HG03175 (cell line): ENCODE measurements at regions not wholly inside any gene's neighbourhood (a gene's known extent, or its start where the extent isn't known, plus 50 kb on each side); places are given as distances from the start of the nearest gene placed in this dataset.

Experiments used
- ATAC-seq: cut with Tn5 transposase; IDR thresholded peaks from one replicate; pipeline ENCODE4 v1.9.1; 2021; ENCODE audit warnings: mild to moderate bottlenecking, moderate library complexity; ENCODE audit not compliant: unreplicated experiment

DNA sequence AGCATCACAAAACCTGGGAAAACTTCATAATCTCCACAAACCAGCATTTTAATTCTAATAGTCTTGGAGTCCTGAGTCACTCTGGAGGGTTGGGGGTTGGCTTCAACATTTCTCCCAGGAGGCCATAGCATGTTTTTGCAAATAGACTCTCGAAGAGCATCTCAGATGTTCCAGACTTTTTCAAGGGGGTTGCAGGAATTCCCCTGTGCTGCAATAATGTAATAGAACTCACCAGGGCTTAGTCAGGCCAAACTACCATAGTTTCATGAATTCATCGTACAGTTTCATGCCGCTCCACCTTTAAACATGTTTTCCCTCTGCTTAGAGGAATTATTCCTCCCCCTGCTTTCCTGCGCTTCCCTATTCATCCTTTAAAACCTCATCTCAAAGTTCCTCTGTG lies 499.5 kb upstream of the KLF4 start:
- no peak for ATAC-seq

GRCh38 chr9:107984956-107985355 lies 495.4 kb upstream of the KLF4 start:
- ATAC-seq: no peak

DNA sequence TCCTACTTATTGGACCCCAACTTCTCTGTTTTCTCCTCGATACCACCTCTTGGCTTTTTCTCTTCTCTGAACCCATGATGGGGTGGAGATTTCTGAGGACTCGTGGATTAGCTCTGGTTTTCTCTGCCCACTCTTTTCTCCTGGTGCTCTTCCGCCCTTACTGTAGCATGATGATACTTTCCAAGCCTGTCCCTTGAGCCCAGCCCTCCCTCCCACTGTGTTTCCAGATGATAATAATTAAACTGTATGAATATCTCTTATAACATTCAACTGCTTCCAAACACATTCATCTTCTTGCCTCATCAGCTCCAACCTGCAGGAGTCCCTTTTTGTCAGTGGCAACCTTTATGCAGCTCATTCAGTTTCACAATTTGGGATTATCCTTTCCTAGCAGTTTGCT lies 494.2 kb upstream of the KLF4 start:
- no peak for ATAC-seq

DNA sequence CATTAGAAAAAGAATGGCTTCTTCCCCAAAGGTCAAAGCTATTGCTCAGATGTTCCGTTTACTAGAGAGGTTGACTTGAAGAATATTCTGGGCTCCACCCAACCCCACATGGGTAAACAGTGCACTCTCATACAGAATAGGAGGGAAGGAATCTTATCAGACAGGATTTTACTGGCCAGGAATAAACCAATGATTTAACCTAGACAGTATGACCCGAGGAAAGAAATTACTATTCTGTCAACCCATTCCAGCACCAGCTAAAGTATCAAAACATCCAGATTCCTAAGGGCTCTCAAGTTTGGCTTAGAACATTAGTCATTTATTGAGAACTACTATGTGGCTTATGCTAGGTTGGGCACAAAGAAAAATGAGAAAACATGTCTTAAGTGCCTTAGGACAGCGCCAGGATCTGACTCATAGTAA lies 493.6 kb upstream of the KLF4 start:
- ATAC-seq: no peak

DNA sequence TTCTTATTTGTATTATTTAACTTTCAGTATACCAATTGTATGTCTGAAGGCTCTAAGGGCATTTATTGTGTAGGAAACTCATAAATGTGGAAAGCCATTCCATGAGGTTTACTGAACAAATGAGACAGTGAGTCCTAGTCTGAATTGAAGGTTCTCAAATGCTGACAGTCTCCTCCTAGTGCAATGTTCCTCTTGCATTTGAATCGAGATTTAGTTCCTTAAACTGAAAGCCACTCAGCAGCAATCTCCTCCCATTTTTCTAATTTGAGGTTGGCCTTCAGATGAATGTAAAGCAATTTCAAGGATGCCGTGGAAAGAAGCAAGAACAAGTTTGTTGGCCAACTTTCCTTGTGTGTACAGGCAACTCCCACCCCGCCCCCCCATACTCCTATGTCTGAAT lies 493.2 kb upstream of the KLF4 start:
- no peak for ATAC-seq

DNA sequence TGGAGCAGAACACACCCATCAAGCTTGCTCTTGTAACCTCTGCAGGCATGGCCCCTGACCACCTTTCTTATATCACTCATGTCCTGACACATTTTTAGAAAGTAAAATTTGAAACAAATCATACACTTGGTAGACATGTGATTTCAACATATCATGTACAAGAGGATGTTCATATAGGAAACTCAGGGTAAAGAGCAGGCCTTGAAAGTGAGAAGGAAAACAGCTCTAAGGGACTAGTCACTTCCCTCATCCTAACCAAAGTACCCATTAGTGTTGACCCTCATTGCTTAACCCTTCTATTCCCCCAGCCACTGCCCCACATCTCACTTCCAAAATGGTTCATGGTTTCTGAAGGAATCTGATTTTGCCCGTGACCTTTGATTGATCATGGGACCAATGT lies 492.4 kb upstream of the KLF4 start:
- ATAC-seq: no peak

DNA sequence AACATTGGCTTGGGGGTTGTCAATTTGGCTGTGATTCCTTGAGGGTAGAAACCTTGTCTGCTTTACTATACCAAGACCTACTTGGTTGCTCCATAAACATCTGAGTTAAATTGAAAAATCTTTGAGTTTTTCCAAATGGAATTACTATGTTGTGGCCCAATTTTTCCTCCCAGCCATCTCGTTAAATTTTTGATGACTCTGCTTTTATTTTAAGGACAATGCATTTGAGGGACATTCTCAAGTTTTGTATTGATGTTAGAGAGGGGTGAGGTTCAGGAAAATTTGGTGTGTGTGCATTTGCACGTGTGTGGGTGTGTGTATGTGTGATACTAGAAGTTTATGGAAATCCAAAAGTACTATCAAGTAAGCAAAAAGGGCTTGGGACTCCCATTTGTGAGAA lies 491.4 kb upstream of the KLF4 start:
- ATAC-seq: no peak

GRCh38 chr9:107976767-107977166 lies 487.2 kb upstream of the KLF4 start:
- no peak for ATAC-seq

- no peak for ATAC-seq
These were observed 485.9 kb upstream of the KLF4 start for GRCh38 chr9:107975426-107976010.

GRCh38 chr9:107973451-107973850 lies 483.9 kb upstream of the KLF4 start:
- no peak for ATAC-seq

DNA sequence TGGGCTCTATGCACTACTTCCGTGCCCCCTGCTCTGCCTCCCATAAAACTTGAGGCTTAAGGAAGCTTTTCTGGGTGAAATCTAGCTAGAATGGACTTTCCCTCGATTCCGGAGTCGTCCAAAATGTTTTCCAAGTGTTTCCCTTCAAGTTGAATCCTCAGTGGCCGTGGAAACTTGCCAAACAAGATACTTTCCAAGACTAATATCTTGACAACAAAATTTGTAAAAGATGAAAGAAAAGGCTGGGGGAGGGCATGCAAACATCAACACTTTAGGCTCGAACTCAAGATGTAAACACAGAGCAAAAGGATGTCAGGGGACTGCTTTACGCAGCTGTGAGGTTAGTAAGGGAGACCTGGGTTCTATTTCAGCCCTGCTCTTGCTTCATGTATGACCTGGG lies 482.8 kb upstream of the KLF4 start:
- ATAC-seq: no peak

DNA sequence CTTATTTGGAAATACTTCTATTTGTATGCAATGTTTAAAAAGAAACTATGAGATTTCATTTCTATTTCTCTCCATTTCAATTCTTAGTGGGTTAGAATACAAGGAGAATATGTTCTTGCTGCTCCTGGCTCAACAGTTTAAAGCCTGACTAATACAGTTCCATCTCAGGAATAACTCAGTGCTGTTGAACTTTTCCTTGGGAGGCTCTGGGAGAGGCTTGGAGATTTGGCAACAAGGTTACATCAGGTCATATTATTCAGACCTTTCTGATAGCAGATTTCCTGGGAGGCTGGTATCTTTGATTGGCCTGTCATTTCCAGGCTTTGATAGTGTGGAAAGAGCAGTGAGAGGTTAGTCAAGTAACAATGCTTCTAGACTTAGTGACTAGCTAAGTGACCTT lies 481.7 kb upstream of the KLF4 start:
- no peak for ATAC-seq

- no peak for ATAC-seq
These were observed 481.2 kb upstream of the KLF4 start for GRCh38 chr9:107970726-107971125.

DNA sequence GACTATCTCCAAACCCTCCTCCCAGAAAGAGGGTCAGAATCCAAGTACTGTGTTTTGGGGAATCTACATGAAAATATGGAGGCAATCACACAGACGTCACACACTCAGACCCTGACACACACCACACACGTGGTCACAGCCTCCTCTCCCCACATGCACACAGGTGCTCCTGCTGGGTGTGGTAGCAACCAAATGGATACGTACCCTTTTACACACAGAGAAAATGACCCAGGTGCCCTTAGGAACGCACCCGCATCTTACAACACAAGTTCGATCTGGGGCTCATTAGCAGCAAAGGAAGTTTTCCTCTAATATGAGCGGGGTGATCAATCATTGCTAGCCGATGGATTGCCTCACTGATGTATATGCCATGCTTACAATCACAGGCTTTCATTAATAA lies 480.2 kb upstream of the KLF4 start:
- ATAC-seq: no peak

DNA sequence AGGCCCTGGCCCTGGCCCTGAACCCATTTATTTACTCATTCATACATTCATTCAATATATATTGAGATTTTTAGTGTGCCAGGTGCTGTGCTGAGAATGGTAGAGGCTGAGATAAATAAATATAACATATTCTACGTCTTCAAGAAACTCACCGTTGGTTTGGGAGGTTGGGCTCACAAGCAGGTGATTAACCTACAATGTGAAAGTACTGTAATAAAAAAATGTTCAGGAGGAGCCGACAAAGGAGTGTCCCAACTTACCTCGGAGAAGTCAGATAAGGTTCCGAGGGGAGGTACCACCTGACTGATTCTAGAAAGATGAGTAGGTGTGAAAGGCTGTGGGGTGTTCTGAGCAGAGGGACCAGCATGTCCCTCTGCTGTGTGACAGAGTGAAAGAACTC lies 479.6 kb upstream of the KLF4 start:
- ATAC-seq: no peak

DNA sequence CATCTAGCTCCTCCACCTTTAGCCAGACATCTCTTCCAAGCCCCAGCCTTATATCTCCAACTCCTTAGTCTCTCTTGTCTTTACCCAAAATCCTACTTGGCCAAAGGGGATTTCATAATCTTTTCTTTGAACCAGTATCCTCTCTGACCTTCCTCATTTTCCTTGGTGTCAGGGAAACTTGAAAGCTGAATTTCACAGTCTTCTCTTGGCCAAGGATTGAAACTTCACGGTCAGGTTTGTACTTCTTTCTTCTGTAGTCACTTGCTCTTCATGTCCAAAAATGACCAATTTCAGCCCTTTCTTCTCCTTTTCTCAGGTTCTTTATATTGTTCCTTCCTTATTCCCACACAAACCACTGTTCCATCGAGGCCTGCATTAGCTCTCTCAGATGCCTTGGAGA lies 473.7 kb upstream of the KLF4 start:
- no peak for ATAC-seq

DNA sequence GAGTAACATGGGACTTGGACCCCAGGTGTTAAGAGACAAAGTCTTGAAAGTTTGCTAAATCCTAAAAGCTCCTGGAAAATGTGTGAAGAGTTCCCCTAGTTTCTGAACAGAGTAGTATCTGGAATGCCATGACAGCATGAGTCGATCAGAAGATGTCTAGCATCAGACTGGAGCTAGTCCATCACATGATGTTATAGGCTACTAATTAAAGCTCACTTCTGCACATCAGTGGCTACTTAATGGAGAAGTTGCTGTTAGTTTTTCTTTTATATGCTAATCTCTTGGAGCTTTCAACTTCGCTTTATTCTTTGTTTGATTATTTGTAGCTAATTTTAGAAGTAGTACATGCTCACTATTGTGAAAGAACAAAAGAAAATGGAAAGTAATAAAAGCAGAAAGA lies 471.3 kb upstream of the KLF4 start:
- ATAC-seq: no peak

DNA sequence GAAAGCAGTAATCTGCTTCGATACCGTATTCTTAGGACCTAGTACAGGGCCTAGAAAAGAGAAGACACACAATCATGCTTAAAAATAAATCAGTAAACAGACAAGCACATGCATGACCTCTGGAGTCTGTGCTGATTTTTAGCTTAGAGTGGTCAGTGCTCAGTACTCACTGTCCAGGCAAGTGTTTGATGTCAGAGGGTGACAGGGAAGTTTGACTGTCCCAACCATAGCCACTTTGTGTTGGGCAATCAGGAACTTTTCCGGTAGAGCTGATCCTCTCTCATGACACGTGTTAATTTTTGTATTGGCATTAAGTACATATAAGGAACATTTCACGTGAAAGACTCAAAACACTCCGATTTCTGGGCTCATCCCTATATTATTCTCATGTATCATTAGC lies 464.7 kb upstream of the KLF4 start:
- ATAC-seq: no peak

- ATAC-seq: no peak
These were observed 464.1 kb upstream of the KLF4 start for GRCh38 chr9:107953556-107954125.

GRCh38 chr9:107952773-107953172 lies 463.2 kb upstream of the KLF4 start:
- no peak for ATAC-seq

DNA sequence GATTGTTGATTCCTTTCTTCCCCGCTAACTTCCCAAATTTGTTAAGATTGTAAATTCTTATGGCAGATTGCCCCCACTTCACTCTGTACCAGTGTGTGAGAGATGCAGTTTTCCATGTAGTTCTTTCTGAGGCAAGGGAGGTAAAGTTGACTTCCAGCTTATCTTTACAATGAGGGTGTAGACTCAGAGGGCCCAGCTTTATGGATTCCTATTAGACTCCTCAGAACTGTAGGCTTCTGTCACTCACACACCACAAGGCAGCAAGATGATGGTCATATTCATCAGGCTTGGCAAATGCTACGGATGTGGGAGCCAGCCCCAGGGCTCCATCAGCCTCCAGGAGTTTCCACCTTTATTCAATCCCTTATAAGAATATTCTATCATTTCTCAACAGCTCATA lies 461.9 kb upstream of the KLF4 start:
- no peak for ATAC-seq

DNA sequence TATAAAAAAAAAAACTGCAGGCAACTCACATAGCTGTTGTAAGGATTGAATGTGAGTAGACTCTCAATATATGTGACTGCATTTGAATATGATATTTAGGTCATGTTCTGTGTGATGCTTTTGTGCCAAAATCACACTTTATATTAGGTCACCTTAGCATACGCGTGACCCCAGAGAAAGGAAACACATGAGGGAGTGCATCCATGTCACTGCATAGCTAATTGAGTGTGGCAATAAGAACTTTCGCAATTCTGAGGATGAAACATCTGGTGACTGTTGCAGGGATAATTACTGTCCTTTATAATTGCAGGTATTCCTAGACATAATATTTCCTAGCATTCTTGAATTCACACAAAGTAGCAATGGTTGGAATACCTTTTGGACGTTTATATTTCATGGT lies 459.5 kb upstream of the KLF4 start:
- ATAC-seq: no peak

DNA sequence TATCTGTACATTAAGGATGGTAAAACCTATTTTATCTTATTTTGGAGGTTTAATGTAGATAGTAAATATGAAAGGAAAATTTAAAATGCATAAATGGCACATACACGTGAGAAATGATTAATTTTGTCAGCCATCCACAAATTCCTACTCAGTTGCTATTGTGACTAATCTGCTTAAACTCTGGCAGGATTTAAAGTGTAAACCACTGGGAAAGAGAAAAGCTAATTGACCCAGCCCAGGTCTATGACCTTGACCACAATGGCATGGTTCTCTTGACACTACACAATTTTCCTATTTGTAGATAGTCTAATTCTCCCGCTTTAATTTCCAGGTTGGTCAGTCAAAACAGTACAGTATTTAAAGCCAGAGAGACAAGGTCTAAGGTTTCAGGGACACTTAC lies 459.0 kb upstream of the KLF4 start:
- ATAC-seq: no peak
